ENCODE measurements at regions not wholly inside any gene's neighbourhood (a gene's known extent, or its start where the extent isn't known, plus 50 kb on each side); places are given as distances from the start of the nearest gene placed in this dataset.

- no peak for DNase-seq
- no peak overlapping the region for H4K5ac ChIP-seq (ENCODE audit: low read depth, low read length)
- no peak overlapping the region for H3K9ac ChIP-seq (ENCODE audit: low read depth, low read length)
- H3K9me3 ChIP-seq (ENCODE audit: control insufficient read depth, insufficient read depth, low read length), result no peaks in the 10 kb centered on the region
- H3K27me3 ChIP-seq (ENCODE audit: control insufficient read depth, insufficient read depth, low read length), result no peaks in the 10 kb centered on the region
- H2BK20ac ChIP-seq (ENCODE audit: low read depth, low read length), result no peak overlapping the region
- no peak overlapping the region for H2BK15ac ChIP-seq (ENCODE audit: low read depth, low read length)
- no peak overlapping the region for H2AK9ac ChIP-seq (replicated peaks; ENCODE audit: low read depth, low read length, poor library complexity)
- ChIA-PET POLR2A (ENCODE audit: unreplicated experiment) (no interaction called here), CTCF (no interaction called here)
- no peak overlapping the region for H3K27ac ChIP-seq (ENCODE audit: insufficient read depth, low read length)
- no peak overlapping the region for H2AFZ ChIP-seq (replicated peaks; ENCODE audit: low read length, poor library complexity)
- no peak overlapping the region for H4K91ac ChIP-seq (ENCODE audit: insufficient read depth, low read depth, low read length)
- in situ Hi-C loops (cut with MboI; ENCODE audit: low sequenced_read_pairs), result no loop called here
- no peaks in the 10 kb centered on the region for H3K9me1 ChIP-seq (ENCODE audit: insufficient read depth, low read length)
- no peak overlapping the region for H2BK5ac ChIP-seq (ENCODE audit: low read depth, low read length, poor library complexity, severe bottlenecking)
- H3K23ac ChIP-seq (ENCODE audit: low read depth, low read length), result no peak overlapping the region
- H3K4me1 ChIP-seq (ENCODE audit: control insufficient read depth, insufficient read depth, low read length), result no peaks in the 10 kb centered on the region
- H4K8ac ChIP-seq (ENCODE audit: low read depth in 2 of 2, low read length in 2 of 2), result no peak overlapping the region
- no peak overlapping the region for H3K4me2 ChIP-seq (ENCODE audit: low read depth, low read length)
- H3K56ac ChIP-seq (ENCODE audit: extremely low read depth, insufficient read depth, low read length), result no peak overlapping the region
- no peak for ATAC-seq (ENCODE audit: low read depth)
- H2AK5ac ChIP-seq (ENCODE audit: low read depth, low read length), result no peak overlapping the region
- WGBS, 2 experiments (ENCODE audit: extremely low coverage in 2 of 2, insufficient read length in 1 of 2), result no CpG with 5 or more reads among the region's 4 CpGs
- no peak overlapping the region for H3K4me3 ChIP-seq (ENCODE audit: insufficient read depth, low read depth, low read length)
- H3K18ac ChIP-seq (ENCODE audit: low read depth, low read length), result no peak overlapping the region
- no TSS peak for BruUV-seq (replicated peaks)
- TF ChIP-seq RFX5 (IDR thresholded peaks at IDR 0.05; ENCODE audit: low read depth, low read length), result no peak
- TF ChIP-seq SMC3 (IDR thresholded peaks at IDR 0.05; ENCODE audit: low read depth, low read length), result no peak
- TF ChIP-seq, protein P1, sequence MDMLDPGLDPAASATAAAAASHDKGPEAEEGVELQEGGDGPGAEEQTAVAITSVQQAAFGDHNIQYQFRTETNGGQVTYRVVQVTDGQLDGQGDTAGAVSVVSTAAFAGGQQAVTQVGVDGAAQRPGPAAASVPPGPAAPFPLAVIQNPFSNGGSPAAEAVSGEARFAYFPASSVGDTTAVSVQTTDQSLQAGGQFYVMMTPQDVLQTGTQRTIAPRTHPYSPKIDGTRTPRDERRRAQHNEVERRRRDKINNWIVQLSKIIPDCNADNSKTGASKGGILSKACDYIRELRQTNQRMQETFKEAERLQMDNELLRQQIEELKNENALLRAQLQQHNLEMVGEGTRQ (IDR thresholded peaks at IDR 0.05; ENCODE audit: low read depth, low read length), result no peak
- no peaks in the 10 kb centered on the region for H3K36me3 ChIP-seq (ENCODE audit: control insufficient read depth, insufficient read depth, low read length)
- dilution Hi-C loops (cut with HindIII; ENCODE audit: low sequenced_read_pairs, unreplicated experiment), result no loop called here
- no peak overlapping the region for H2BK120ac ChIP-seq (ENCODE audit: low read depth, low read length)
- intact Hi-C loops (cut with micrococcal nuclease), result no loop called here
- H4K20me1 ChIP-seq (ENCODE audit: insufficient read depth, low read length), result no peaks in the 10 kb centered on the region
- H3K79me1 ChIP-seq (ENCODE audit: low read depth in 1 of 2, low read length in 2 of 2), result no peaks in the 10 kb centered on the region
- no peak overlapping the region for H3K14ac ChIP-seq (replicated peaks; ENCODE audit: low read depth, low read length)
- no peak overlapping the region for H3K4ac ChIP-seq (ENCODE audit: low read depth, low read length)
Measured at GRCh38 chr3:88534534-88534933, 384.8 kb downstream of the C3orf38 start.

Measured in IMR-90 (cell line).